Activated naive CD8-positive, alpha-beta T cell treated with anti-CD3 and anti-CD28 coated beads, Interleukin-2, amount 10 ng/mL, durations not matched to agents 7 days and 5 days (primary cell): ENCODE measurements at regions not wholly inside any gene's neighbourhood (a gene's known extent, or its start where the extent isn't known, plus 50 kb on each side); places are given as distances from the start of the nearest gene placed in this dataset.

Experiments used
- ATAC-seq: fragments of 150-1000 bp; cut with Tn5 transposase; one replicate; pipeline ENCODE4 v1.10.0; 2021; ENCODE audit warnings: low read depth, moderate library complexity
- POLR2A ChIA-PET: fragments of 350-600 bp; sonication (Branson Sonifier 250); formaldehyde crosslinking; loops from one replicate; lab custom pipeline; 2021; ENCODE audit warnings: antibody characterized with exemption; lab: Charles Lee
- DNase-seq: peaks from one replicate; pipeline ENCODE4 v3.0.0; 2021
- H3K27ac Mint-ChIP-seq: one replicate; pipeline ENCODE4 v1.8.0; 2022; ENCODE audit warnings: mild to moderate bottlenecking, mixed read lengths
- H3K27me3 Mint-ChIP-seq: one replicate; pipeline ENCODE4 v1.8.0; 2022; ENCODE audit warnings: mild to moderate bottlenecking, moderate library complexity, mixed read lengths
- H3K36me3 Mint-ChIP-seq: one replicate; pipeline ENCODE4 v1.8.0; 2021; ENCODE audit warnings: mild to moderate bottlenecking, mixed read lengths
- H3K4me1 Mint-ChIP-seq: one replicate; pipeline ENCODE4 v1.8.0; 2021; ENCODE audit warnings: mixed read lengths
- H3K4me3 Mint-ChIP-seq: one replicate; pipeline ENCODE4 v1.8.0; 2022; ENCODE audit warnings: mild to moderate bottlenecking, moderate library complexity, mixed read lengths
- H3K9me3 Mint-ChIP-seq: one replicate; pipeline ENCODE4 v1.8.0; 2021; ENCODE audit warnings: mixed read lengths

- DNase-seq (no peak), ATAC-seq (no peak)
- H3K27me3 Mint-ChIP-seq, result no peaks in the 10 kb centered on the region
- POLR2A ChIA-PET, result no interaction called here
- no peak overlapping the region for H3K27ac Mint-ChIP-seq
- H3K4me1 Mint-ChIP-seq, result no peaks in the 10 kb centered on the region
- H3K36me3 Mint-ChIP-seq, result no peaks in the 10 kb centered on the region
- no peak overlapping the region for H3K4me3 Mint-ChIP-seq
- peaks cover 15% of the 10 kb centered on the region for H3K9me3 Mint-ChIP-seq
Measured at GRCh38 chr2:57080035-57080434, 896.2 kb downstream of the CCDC85A start.

- POLR2A ChIA-PET, result no interaction called here
- no peaks in the 10 kb centered on the region for H3K4me1 Mint-ChIP-seq
- H3K9me3 Mint-ChIP-seq, result peaks cover 14% of the 10 kb centered on the region
- no peak overlapping the region for H3K27ac Mint-ChIP-seq
- ATAC-seq (no peak), DNase-seq (no peak)
- no peaks in the 10 kb centered on the region for H3K36me3 Mint-ChIP-seq
- H3K4me3 Mint-ChIP-seq, result no peak overlapping the region
- no peaks in the 10 kb centered on the region for H3K27me3 Mint-ChIP-seq
Measured at GRCh38 chr2:57084697-57085281, 901.0 kb downstream of the CCDC85A start.

- no peak overlapping the region for H3K4me3 Mint-ChIP-seq
- no peak for DNase-seq
- H3K9me3 Mint-ChIP-seq, result no peaks in the 10 kb centered on the region
- H3K36me3 Mint-ChIP-seq, result no peaks in the 10 kb centered on the region
- no peak for ATAC-seq
- no peaks in the 10 kb centered on the region for H3K27me3 Mint-ChIP-seq
- H3K27ac Mint-ChIP-seq, result no peak overlapping the region
- no peaks in the 10 kb centered on the region for H3K4me1 Mint-ChIP-seq
- POLR2A ChIA-PET, result no interaction called here
Measured at GRCh38 chr2:57093020-57093419, 909.2 kb downstream of the CCDC85A start.

- H3K27me3 Mint-ChIP-seq, result no peaks in the 10 kb centered on the region
- H3K9me3 Mint-ChIP-seq, result peaks cover 3% of the 10 kb centered on the region
- ATAC-seq (no peak), DNase-seq (no peak)
- H3K36me3 Mint-ChIP-seq, result no peaks in the 10 kb centered on the region
- H3K4me1 Mint-ChIP-seq, result no peaks in the 10 kb centered on the region
- POLR2A ChIA-PET, result no interaction called here
- H3K27ac Mint-ChIP-seq, result no peak overlapping the region
- no peak overlapping the region for H3K4me3 Mint-ChIP-seq
Measured at GRCh38 chr2:57097855-57098254, 914.1 kb downstream of the CCDC85A start.

- Mint-ChIP-seq H3K27ac (no peak overlapping the region), H3K9me3 (peaks cover 3% of the 10 kb centered on the region), H3K4me1 (no peaks in the 10 kb centered on the region), H3K36me3 (no peaks in the 10 kb centered on the region), H3K4me3 (no peak overlapping the region), H3K27me3 (no peaks in the 10 kb centered on the region)
- no peak for DNase-seq
- no peak for ATAC-seq
- POLR2A ChIA-PET, result no interaction called here
Measured at GRCh38 chr2:57100436-57100835, 916.6 kb downstream of the CCDC85A start.

- Mint-ChIP-seq H3K27ac (no peak overlapping the region), H3K36me3 (no peaks in the 10 kb centered on the region), H3K27me3 (no peaks in the 10 kb centered on the region), H3K4me3 (no peak overlapping the region), H3K4me1 (no peaks in the 10 kb centered on the region), H3K9me3 (peaks cover 3% of the 10 kb centered on the region)
- DNase-seq, result no peak
- POLR2A ChIA-PET, result no interaction called here
- no peak for ATAC-seq
Measured at GRCh38 chr2:57105694-57106093, 921.9 kb downstream of the CCDC85A start.

GRCh38 chr2:57107353-57107752 is 923.6 kb downstream of the CCDC85A start:
- Mint-ChIP-seq H3K4me3 (no peak overlapping the region), H3K27ac (no peak overlapping the region), H3K36me3 (no peaks in the 10 kb centered on the region), H3K27me3 (no peaks in the 10 kb centered on the region), H3K9me3 (peaks cover 5% of the 10 kb centered on the region), H3K4me1 (no peaks in the 10 kb centered on the region)
- POLR2A ChIA-PET, result no interaction called here
- DNase-seq (no peak), ATAC-seq (no peak)

GRCh38 chr2:57111531-57111930 is 927.7 kb downstream of the CCDC85A start:
- ATAC-seq, result no peak
- POLR2A ChIA-PET, result no interaction called here
- no peaks in the 10 kb centered on the region for H3K36me3 Mint-ChIP-seq

GRCh38 chr2:57119141-57119540 is 927.5 kb upstream of the VRK2 start:
- no peaks in the 10 kb centered on the region for H3K27me3 Mint-ChIP-seq
- ATAC-seq (no peak), DNase-seq (no peak)
- H3K27ac Mint-ChIP-seq, result no peak overlapping the region
- H3K4me3 Mint-ChIP-seq, result no peak overlapping the region
- no peaks in the 10 kb centered on the region for H3K36me3 Mint-ChIP-seq
- no peaks in the 10 kb centered on the region for H3K9me3 Mint-ChIP-seq
- H3K4me1 Mint-ChIP-seq, result no peaks in the 10 kb centered on the region
- POLR2A ChIA-PET, result no interaction called here

More at GRCh38 chr2:57111531-57111930, 927.7 kb downstream of the CCDC85A start:
- H3K4me3 Mint-ChIP-seq, result no peak overlapping the region
- H3K9me3 Mint-ChIP-seq, result peaks cover 10% of the 10 kb centered on the region
- no peak for DNase-seq
- no peaks in the 10 kb centered on the region for H3K4me1 Mint-ChIP-seq
- H3K27me3 Mint-ChIP-seq, result no peaks in the 10 kb centered on the region
- no peak overlapping the region for H3K27ac Mint-ChIP-seq

GRCh38 chr2:57126410-57126809 is 920.2 kb upstream of the VRK2 start:
- Mint-ChIP-seq H3K4me3 (no peak overlapping the region), H3K9me3 (no peaks in the 10 kb centered on the region), H3K27ac (no peak overlapping the region), H3K4me1 (no peaks in the 10 kb centered on the region), H3K36me3 (no peaks in the 10 kb centered on the region), H3K27me3 (no peaks in the 10 kb centered on the region)
- DNase-seq, result no peak
- POLR2A ChIA-PET, result no interaction called here
- ATAC-seq, result no peak

GRCh38 chr2:57139179-57139578 is 907.4 kb upstream of the VRK2 start:
- no peak overlapping the region for H3K4me3 Mint-ChIP-seq
- no peaks in the 10 kb centered on the region for H3K4me1 Mint-ChIP-seq
- H3K27me3 Mint-ChIP-seq, result no peaks in the 10 kb centered on the region
- H3K27ac Mint-ChIP-seq, result no peak overlapping the region
- no peaks in the 10 kb centered on the region for H3K9me3 Mint-ChIP-seq
- no peak for DNase-seq
- POLR2A ChIA-PET, result no interaction called here
- no peak for ATAC-seq
- no peaks in the 10 kb centered on the region for H3K36me3 Mint-ChIP-seq

- Mint-ChIP-seq H3K9me3 (peaks cover 6% of the 10 kb centered on the region), H3K27ac (no peak overlapping the region), H3K27me3 (no peaks in the 10 kb centered on the region), H3K36me3 (no peaks in the 10 kb centered on the region), H3K4me1 (no peaks in the 10 kb centered on the region), H3K4me3 (no peak overlapping the region)
- POLR2A ChIA-PET, result no interaction called here
- no peak for ATAC-seq
- DNase-seq, result no peak
Measured at GRCh38 chr2:57141269-57141668, 905.3 kb upstream of the VRK2 start.

GRCh38 chr2:57146951-57147350 is 899.7 kb upstream of the VRK2 start:
- H3K9me3 Mint-ChIP-seq, result peaks cover 17% of the 10 kb centered on the region
- no peaks in the 10 kb centered on the region for H3K36me3 Mint-ChIP-seq
- no peaks in the 10 kb centered on the region for H3K27me3 Mint-ChIP-seq
- no peaks in the 10 kb centered on the region for H3K4me1 Mint-ChIP-seq
- POLR2A ChIA-PET, result no interaction called here
- no peak overlapping the region for H3K4me3 Mint-ChIP-seq
- H3K27ac Mint-ChIP-seq, result no peak overlapping the region
- DNase-seq (no peak), ATAC-seq (no peak)

GRCh38 chr2:57156231-57156924 is 890.2 kb upstream of the VRK2 start:
- Mint-ChIP-seq H3K4me1 (no peaks in the 10 kb centered on the region), H3K36me3 (no peaks in the 10 kb centered on the region), H3K4me3 (no peak overlapping the region), H3K27ac (no peak overlapping the region), H3K9me3 (peaks cover 6% of the 10 kb centered on the region), H3K27me3 (no peaks in the 10 kb centered on the region)
- ATAC-seq (no peak), DNase-seq (no peak)
- POLR2A ChIA-PET, result no interaction called here
